ENCODE measurements at regions not wholly inside any gene's neighbourhood (a gene's known extent, or its start where the extent isn't known, plus 50 kb on each side); places are given as distances from the start of the nearest gene placed in this dataset.

DNA sequence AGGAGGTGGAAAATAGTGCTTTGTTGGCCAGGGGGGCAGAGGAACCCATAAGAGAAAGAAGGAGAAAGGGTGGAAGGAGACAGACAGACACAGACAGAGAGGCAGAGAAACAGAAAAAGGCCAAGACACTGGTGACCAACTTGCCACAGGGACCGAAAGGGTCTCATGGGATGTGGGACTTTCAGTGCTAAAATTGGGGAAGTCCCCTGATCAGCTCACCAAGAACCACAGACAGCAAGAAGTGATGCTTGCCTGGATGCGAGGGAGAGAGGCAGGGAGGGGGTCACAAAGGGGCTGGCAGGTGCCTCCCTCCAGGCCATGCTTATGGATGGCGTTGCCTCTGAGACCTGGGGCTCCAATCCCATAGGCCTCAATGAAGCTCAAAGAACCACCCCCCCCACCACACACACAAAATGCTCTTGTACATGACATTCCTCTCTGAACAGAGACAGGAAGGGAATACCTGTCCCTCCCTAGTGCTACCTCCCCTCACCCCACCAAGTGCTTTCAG is 413.4 kb downstream of the MN1 start:
- TF ChIP-seq, protein P1, sequence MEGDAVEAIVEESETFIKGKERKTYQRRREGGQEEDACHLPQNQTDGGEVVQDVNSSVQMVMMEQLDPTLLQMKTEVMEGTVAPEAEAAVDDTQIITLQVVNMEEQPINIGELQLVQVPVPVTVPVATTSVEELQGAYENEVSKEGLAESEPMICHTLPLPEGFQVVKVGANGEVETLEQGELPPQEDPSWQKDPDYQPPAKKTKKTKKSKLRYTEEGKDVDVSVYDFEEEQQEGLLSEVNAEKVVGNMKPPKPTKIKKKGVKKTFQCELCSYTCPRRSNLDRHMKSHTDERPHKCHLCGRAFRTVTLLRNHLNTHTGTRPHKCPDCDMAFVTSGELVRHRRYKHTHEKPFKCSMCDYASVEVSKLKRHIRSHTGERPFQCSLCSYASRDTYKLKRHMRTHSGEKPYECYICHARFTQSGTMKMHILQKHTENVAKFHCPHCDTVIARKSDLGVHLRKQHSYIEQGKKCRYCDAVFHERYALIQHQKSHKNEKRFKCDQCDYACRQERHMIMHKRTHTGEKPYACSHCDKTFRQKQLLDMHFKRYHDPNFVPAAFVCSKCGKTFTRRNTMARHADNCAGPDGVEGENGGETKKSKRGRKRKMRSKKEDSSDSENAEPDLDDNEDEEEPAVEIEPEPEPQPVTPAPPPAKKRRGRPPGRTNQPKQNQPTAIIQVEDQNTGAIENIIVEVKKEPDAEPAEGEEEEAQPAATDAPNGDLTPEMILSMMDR (IDR thresholded peaks at IDR 0.05; ENCODE audit: low read depth, low read length), result no peak
- no peak for TF ChIP-seq EZH2phosphoT487 (IDR thresholded peaks at IDR 0.05; ENCODE audit: low read depth)
